NCI-H1694 (cell line): ENCODE measurements at regions not wholly inside any gene's neighbourhood (a gene's known extent, or its start where the extent isn't known, plus 50 kb on each side); places are given as distances from the start of the nearest gene placed in this dataset.
"Not testable (repeated sequence)": the region's sequence is repeated elsewhere in the genome, so short reads cannot be mapped to it uniquely, and the experiment has no call there.

Experiments
- DNase-seq: peaks from one replicate; lab custom pipeline; 2025; lab: John Stamatoyannopoulos, UW

- DNase-seq: no peak
Measured at GRCh38 chr10:21290499-21291160, 234.9 kb downstream of the SKIDA1 start.

GRCh38 chr10:21289961-21290360 lies 235.5 kb downstream of the SKIDA1 start:
- DNase-seq: no peak

GRCh38 chr10:21289271-21289670 lies 236.2 kb downstream of the SKIDA1 start:
- DNase-seq: no peak

GRCh38 chr10:21285742-21286331 lies 239.6 kb downstream of the SKIDA1 start:
- DNase-seq: no peak

GRCh38 chr10:21285207-21285606 lies 240.3 kb downstream of the SKIDA1 start:
- DNase-seq: no peak

GRCh38 chr10:21284301-21284700 lies 241.2 kb downstream of the SKIDA1 start:
- no peak for DNase-seq

GRCh38 chr10:21283053-21283452 lies 242.4 kb downstream of the SKIDA1 start:
- not testable (repeated sequence) for DNase-seq

GRCh38 chr10:21281765-21282484 lies 243.6 kb downstream of the SKIDA1 start:
- DNase-seq: no peak

GRCh38 chr10:21280971-21281572 lies 244.4 kb downstream of the SKIDA1 start:
- no peak for DNase-seq

GRCh38 chr10:21280037-21280436 lies 245.4 kb downstream of the SKIDA1 start:
- DNase-seq: no peak

- DNase-seq: no peak
Measured at GRCh38 chr10:21279217-21279575, 246.3 kb downstream of the SKIDA1 start.

- peak; percentile 18 for DNase-seq
Measured at GRCh38 chr10:21278491-21279216, 246.8 kb downstream of the SKIDA1 start.

- no peak for DNase-seq
Measured at GRCh38 chr10:21273400-21273968, 252.0 kb downstream of the SKIDA1 start.

GRCh38 chr10:21272643-21273399 lies 252.7 kb downstream of the SKIDA1 start:
- no peak for DNase-seq

GRCh38 chr10:21270976-21271375 lies 254.5 kb downstream of the SKIDA1 start:
- DNase-seq: no peak

- DNase-seq: no peak
Measured at GRCh38 chr10:21269289-21269688, 256.2 kb downstream of the SKIDA1 start.

- DNase-seq: no peak
Measured at GRCh38 chr10:21265622-21266021, 259.9 kb downstream of the SKIDA1 start.

GRCh38 chr10:21264271-21264670 lies 261.2 kb downstream of the SKIDA1 start:
- no peak for DNase-seq

- no peak for DNase-seq
Measured at GRCh38 chr10:21263839-21264238, 261.6 kb downstream of the SKIDA1 start.

GRCh38 chr10:21263263-21263803 lies 262.1 kb downstream of the SKIDA1 start:
- DNase-seq: no peak

- no peak for DNase-seq
Measured at GRCh38 chr10:21261842-21262294, 263.6 kb downstream of the SKIDA1 start.
